Ovary (tissue), 7 donors: ENCODE measurements at regions not wholly inside any gene's neighbourhood (a gene's known extent, or its start where the extent isn't known, plus 50 kb on each side); places are given as distances from the start of the nearest gene placed in this dataset.

Source experiments
- DNase-seq, 5 donors: peaks; one replicate each; pipeline ENCODE4 v3.0.0-alpha.2; 2019 to 2020
- H3K27ac ChIP-seq, 2 donors: fragments of 200-600 bp; one replicate each; pipeline versions ENCODE4 v1.5.1 to v1.8.0; 2019 to 2022
- H3K27me3 ChIP-seq: fragments of 200-600 bp; one replicate; pipeline ENCODE4 v1.8.0; 2022
- H3K36me3 ChIP-seq: fragments of 200-600 bp; sonication (generic); one replicate; pipeline ENCODE4 v1.5.1; 2019
- H3K4me1 ChIP-seq: one replicate; pipeline ENCODE4 v1.8.1; 2013; ENCODE audit warnings: mild to moderate bottlenecking, moderate library complexity; ENCODE audit not compliant: insufficient read depth
- H3K4me3 ChIP-seq: fragments of 200-600 bp; sonication (generic); one replicate; pipeline ENCODE4 v1.5.1; 2017
- H3K9me3 ChIP-seq, 2 donors: fragments of 200-600 bp in 1 of 2; sonication (generic) in 1 of 2; one replicate each; pipeline versions ENCODE4 v1.5.1 to v1.8.1; 2013 to 2019; ENCODE audit warnings: mild to moderate bottlenecking in 1 of 2, moderate library complexity in 1 of 2
- CTCF ChIP-seq, 3 donors: fragments of 450-650 bp in 2 of 3; fragments of 200-600 bp in 1 of 3; IDR thresholded peaks; one replicate each; pipeline versions ENCODE4 v1.5.1 to v1.8.0; 2016 to 2022; ENCODE audit warnings: antibody characterized with exemption in 3 of 3, mild to moderate bottlenecking in 1 of 3
- EP300 ChIP-seq: sonication (generic); formaldehyde crosslinking; IDR thresholded peaks from one replicate; pipeline ENCODE4 v1.6.1; 2017; ENCODE audit warnings: antibody characterized with exemption
- POLR2A ChIP-seq: fragments of 450-650 bp; IDR thresholded peaks from one replicate; pipeline ENCODE4 v1.6.1; 2017; ENCODE audit warnings: antibody characterized with exemption, mild to moderate bottlenecking, moderate library complexity
- WGBS, 3 donors: extraction: QIAGEN DNeasy Blood & Tissue Kit in 1 of 3; methylation state at CpG; one replicate each; pipeline versions ENCODE4 v1.1.5 to v1.1.7; 2013 to 2017; 5-methylcytosine and 5-hydroxymethylcytosine counted together
- intact Hi-C, 4 donors: fragments of 100-400 bp; cut with DNase I; formaldehyde crosslinking; loops; one replicate each; pipeline versions ENCODE4 v1.11.0 to v1.15.1; 2022 to 2023
- donor health status: DM: no; HTN: no; CAD: no; lungs with moderate emphysema.
- donor health status: DM: no; HTN: no; CAD: no.
- donor health status: Bipolar disorder and iron deficiency.
- donor health status: DM: no; HTN: no; CAD: no.
- donor health status: DM: yes; HTN: yes; CAD: no.

GRCh38 chr10:20396701-20397100, 500.4 kb downstream of the NEBL start:
- Histone ChIP-seq H3K4me1 (no peaks in the 10 kb centered on the region), H3K27ac (no peak overlapping the region), H3K4me3 (no peak overlapping the region), H3K27me3 (no peaks in the 10 kb centered on the region), H3K9me3 (no peaks in the 10 kb centered on the region), H3K36me3 (no peaks in the 10 kb centered on the region)
- DNase-seq: no peak
- intact Hi-C loops: no loop called here
- no peak for TF ChIP-seq POLR2A
- no peak for TF ChIP-seq CTCF (IDR thresholded peaks at IDR 0.05)
- no peak for TF ChIP-seq EP300
- WGBS, 3 donors: 86 to 94% (median 92%) methylated on average over 4 of the region's 4 CpGs

- Histone ChIP-seq H3K27ac (no peak overlapping the region), H3K27me3 (no peaks in the 10 kb centered on the region), H3K4me3 (no peak overlapping the region), H3K9me3 (no peaks in the 10 kb centered on the region), H3K4me1 (no peaks in the 10 kb centered on the region), H3K36me3 (no peaks in the 10 kb centered on the region)
- WGBS, 3 donors: 86 to 93% (median 89%) methylated on average over 4 of the region's 4 CpGs
- intact Hi-C loops: no loop called here
- no peak for DNase-seq
- TF ChIP-seq POLR2A: no peak
- no peak for TF ChIP-seq EP300
Measured at GRCh38 chr10:20396205-20396604, 500.9 kb downstream of the NEBL start.

GRCh38 chr10:20391629-20392028, 505.5 kb downstream of the NEBL start:
- TF ChIP-seq CTCF (IDR thresholded peaks at IDR 0.05) (no peak), POLR2A (no peak), EP300 (no peak)
- 93 to 95% (median 93%) methylated on average over 3 of the region's 3 CpGs for WGBS, 3 donors
- no peaks in the 10 kb centered on the region for H3K27me3 ChIP-seq
- no peaks in the 10 kb centered on the region for H3K4me1 ChIP-seq
- no peak for DNase-seq
- no peak overlapping the region for H3K27ac ChIP-seq
- no peaks in the 10 kb centered on the region for H3K36me3 ChIP-seq
- no peaks in the 10 kb centered on the region for H3K9me3 ChIP-seq
- H3K4me3 ChIP-seq: no peak overlapping the region
- intact Hi-C loops: no loop called here

GRCh38 chr10:20381761-20382160, 515.4 kb downstream of the NEBL start:
- no peak overlapping the region for H3K4me3 ChIP-seq
- H3K27me3 ChIP-seq: no peaks in the 10 kb centered on the region
- H3K4me1 ChIP-seq: no peaks in the 10 kb centered on the region
- H3K9me3 ChIP-seq: no peaks in the 10 kb centered on the region
- TF ChIP-seq POLR2A (no peak), EP300 (no peak), CTCF (IDR thresholded peaks at IDR 0.05) (no peak)
- DNase-seq: no peak
- 84 to 88% (median 86%) methylated on average over 3 of the region's 3 CpGs for WGBS, 3 donors
- no peak overlapping the region for H3K27ac ChIP-seq
- intact Hi-C loops: no loop called here
- H3K36me3 ChIP-seq: no peaks in the 10 kb centered on the region

- Histone ChIP-seq H3K27ac (no peak overlapping the region), H3K36me3 (no peaks in the 10 kb centered on the region), H3K27me3 (no peaks in the 10 kb centered on the region), H3K4me3 (no peak overlapping the region), H3K9me3 (no peaks in the 10 kb centered on the region), H3K4me1 (no peaks in the 10 kb centered on the region)
- no peak for TF ChIP-seq CTCF (IDR thresholded peaks at IDR 0.05)
- no peak for TF ChIP-seq EP300
- TF ChIP-seq POLR2A: no peak
- no peak for DNase-seq
- intact Hi-C loops: no loop called here
Measured at GRCh38 chr10:20380401-20380800, 516.7 kb downstream of the NEBL start.
